ENCODE measurements at regions not wholly inside any gene's neighbourhood (a gene's known extent, or its start where the extent isn't known, plus 50 kb on each side); places are given as distances from the start of the nearest gene placed in this dataset.
"Not testable (repeated sequence)": the region's sequence is repeated elsewhere in the genome, so short reads cannot be mapped to it uniquely, and the experiment has no call there.

DNA sequence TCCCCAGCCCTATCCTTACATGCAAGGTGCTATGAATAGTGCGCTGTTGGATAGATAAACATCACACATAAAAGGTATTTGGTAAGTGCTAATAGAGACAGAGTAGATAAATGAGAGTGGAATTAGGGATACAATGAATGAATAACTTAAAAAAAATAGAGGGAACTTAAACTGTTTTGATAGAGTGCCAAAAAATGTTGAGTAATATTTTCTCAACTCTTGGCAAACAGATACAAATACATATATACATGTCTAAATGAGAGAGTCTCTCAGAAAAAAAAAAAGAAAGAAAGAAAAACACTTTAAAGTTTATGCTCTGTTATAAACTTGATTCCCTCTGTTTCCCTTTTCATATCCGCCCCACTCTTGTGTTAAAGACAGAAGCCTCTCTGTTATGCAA lies 667.4 kb downstream of the ROBO2 start:
- DNase-seq = no peak

DNA sequence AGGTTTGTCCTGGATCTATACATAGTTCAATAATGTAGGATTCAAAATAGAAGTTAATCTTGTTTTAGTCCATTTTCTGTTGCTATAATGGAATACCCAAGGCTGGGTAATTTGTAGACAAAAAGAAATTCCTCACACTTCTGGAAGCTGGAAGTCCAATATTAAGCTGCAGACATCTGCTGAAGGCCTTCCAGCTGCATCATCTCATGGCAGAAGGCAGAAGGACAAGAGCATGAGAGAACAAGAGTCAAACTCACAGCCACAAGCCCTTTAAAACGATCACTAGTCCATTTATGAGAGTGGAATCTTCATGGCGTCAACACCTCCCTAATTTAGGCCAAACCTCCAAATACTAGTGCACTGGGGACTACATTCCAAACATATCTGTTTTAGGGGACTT lies 669.3 kb downstream of the ROBO2 start:
- DNase-seq = no peak

DNA sequence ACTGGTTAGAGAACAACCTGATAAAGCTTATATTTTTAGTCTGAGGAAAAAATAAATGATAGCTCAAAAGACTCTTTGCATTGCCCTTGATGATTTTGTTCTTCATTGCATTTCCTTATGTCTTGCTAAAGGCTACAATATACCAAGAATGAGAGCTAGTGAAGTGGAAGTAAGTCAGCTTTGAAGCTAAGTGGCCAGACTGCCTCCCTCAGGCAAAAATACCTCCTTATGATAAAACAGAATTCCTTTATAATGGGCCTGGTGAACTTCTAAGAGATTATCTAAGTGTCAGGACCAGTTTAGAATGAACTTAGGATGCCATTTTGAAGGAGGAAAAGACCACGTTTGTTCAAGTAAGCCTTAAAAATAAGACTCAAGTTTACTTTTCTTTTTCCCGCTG lies 678.4 kb downstream of the ROBO2 start:
- DNase-seq = no peak

DNA sequence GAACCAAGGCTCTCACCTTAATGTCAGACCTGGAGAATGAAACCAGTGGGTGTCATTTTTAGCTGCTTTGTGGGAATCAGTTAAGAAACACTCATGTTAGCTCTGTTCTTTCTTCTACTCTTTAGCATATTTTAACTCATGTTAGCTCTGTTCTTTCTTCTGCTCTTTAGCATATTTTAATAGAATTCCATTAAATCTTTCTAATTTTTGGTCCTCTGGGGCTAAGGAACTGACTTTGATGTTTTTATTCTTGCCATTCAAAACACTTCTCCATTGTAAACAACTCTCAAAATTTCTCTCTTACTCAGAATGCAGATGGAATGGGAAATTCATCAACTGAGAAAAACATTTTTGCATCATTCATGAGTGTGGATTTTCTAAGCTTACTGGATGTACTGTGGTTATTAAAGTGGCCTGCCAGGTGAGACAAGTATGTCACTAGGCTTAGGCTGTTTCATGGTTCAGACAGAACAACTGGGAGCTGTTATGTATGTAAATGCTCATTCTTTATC lies 680.6 kb downstream of the ROBO2 start:
- DNase-seq = no peak

DNA sequence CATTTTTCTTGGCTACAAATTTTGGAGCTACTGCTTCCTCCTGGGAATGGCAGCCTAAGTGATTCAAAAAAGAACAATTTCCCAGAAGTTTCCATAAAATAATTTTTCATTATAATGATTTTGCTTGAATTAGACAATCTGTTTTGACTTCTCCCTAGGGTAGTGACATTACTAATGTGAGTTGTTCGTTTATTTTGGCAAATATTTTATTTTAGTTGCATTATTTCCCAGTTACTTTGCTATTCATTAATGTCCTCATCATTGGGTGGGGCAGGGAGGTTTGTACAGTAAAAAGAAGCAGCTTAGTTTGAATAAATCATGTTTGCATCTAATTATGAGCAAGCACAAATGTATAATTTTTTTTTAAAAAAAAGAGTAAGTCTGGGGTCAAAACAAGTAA lies 686.6 kb downstream of the ROBO2 start:
- no peak for DNase-seq

DNA sequence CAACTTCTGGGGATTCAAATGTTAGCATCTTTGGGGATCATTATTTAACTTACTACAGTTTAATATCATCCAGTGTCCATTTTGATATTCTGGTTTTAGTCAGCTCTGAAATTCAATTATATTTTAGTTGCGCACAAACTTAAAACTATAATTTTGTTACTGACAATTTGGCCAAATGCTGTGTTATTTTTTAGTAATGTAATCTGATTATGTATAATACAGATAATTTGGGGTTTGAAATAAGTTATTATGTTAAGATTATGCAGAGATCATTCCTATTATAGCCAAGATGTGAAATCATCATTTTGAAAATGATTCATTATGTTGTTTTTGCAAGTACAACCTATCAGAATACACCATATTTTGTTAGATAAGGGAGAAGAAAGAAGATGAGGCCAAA lies 706.1 kb downstream of the ROBO2 start:
- no peak for DNase-seq

DNA sequence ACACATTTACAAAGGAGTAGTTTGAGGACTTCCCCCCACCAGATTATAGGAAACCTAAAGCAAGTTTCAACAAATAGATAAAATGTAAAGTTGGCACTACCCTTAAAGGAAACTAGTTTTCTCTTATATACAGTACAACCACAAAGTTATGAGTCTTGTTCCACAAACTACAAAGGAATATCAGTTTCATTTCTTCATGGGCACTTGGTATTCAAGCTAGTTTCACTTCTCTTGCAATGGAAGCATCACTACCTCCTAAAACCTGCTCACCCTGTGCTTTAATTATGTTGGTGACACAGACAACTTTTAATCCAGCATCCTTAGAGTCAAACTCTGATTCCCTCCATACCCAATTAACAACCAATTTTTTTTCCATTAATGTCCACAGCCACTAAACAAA lies 707.0 kb downstream of the ROBO2 start:
- no peak for DNase-seq

DNA sequence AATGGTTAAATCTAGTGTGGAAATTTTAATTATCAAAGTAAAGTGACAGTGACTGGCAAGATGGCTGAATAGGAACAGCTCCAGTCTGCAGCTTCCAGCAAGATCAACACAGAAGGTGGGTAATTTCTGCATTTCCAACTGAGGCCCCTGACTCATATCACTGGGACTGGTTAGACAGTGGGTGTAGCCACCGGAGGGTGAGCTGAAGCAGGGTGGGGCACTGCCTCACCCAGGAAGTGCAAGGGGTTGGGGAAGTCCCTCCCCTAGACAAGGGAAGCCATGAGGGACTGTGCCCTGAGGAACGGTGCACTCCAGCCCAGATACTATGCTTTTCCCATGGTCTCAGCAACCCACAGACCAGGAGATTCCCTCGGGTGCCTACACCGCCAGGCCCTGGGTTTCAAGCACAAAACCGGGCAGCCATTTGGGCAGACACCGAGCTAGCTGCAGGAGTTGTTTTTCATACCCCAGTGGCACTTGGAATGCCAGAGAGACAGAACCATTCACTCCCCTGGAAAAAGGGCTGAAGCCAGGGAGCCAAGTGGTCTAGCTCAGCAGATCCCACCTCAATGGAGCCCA lies 716.6 kb downstream of the ROBO2 start:
- not testable (repeated sequence) for DNase-seq

DNA sequence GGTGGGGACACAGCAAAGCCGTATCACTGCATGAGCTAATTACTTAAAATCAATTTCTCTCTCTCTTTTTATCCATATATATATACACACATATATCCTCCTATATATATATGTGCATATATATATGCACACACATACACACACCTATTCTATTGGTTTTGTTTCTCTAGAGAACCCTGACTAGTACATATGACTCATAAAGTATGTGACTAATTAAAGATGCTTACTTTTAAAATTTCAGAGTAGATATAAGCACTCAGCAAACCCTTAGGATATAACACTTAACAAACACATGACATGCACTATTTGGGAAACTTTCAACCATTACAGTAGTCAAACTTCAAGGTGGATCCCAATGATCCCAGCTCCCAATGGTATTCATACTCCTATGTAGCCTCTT lies 732.6 kb downstream of the ROBO2 start:
- DNase-seq = no peak

DNA sequence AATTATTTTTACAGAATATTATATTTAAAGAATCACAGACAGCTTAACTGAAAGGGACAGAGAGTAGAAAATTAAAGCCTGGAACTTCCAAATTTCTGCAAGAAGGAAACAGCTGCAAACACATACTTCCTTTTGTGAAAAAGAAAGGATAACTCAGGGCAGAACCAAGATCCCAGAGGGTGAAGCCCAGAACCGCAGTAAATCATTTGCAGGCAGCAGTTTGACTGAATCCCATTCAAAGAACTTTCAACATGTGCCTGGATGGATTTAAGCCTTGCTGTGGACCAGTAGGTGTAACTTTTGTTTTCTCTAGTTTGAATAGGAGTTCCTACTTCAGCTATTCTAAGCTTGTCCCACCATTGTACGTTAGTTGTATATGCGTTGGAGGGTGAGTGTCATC lies 733.2 kb downstream of the ROBO2 start:
- no peak for DNase-seq

DNA sequence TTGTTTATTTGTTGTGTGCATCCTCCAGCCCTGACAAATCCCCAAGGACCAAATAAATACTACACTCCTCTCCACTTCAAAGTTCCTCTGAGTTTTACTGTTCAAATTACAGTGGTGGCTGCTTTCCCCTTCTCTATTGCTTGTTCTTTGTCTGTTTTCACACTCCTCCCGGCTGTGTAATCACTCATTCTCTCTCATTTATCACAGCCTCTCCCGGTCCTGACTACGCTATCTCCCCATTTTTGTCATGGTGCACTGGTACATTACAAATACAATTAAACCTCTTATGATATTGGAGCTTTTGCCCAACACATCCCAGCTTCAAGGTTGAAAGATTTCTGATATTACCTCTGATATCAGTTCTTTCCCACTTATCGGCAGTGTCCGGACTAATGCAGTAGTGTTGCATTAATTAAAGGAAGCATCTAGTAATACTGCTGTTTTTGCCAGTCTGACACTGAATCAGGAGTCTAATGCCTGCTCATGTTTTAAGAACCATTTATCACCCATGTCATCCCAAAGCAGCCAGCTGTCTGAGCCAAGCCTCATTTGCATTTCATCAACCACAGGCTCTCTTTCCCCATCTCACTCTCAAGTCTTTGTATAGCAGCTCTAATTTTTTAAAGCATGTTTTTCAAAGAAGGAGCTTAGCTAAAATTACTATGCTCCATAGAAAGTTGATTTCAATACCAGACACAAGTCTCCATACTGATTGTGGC lies 740.5 kb downstream of the ROBO2 start:
- no peak for DNase-seq

DNA sequence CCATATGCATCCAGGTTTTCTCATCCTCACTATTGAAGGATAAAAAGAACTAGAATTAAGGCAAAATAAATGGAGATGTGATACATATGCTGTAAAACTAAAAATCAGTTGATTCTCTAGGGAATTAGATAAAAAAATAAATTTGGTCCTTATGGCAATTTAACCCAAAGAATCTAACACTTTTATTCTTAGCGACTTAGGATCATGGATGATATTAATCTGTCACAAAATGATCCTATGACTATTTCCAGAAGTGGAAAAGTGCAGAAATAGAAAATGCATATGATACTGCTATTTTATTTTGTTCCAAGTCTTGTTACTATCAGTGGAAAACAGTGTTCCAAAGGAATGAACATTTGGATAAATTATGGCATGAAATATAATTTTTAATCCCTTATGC lies 746.3 kb downstream of the ROBO2 start:
- no peak for DNase-seq

DNA sequence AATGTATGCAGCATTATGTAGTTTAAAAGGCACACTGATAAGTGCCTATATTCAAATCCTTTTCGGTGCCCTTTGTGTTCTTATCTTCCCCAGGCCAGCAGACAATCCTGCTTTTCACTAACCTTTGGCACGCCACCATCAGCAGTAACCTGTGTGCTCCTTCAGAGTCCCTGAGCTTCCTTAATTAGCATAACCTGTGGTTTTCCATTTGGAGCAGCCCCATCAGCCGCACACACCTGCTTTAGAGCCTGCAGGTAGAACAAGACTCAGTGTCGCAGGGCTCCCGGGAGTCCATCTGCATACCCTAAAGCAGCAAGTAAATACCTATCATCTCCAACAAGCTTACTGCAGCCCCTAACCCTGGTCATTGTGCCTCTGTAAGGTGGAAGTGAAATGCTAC lies 755.1 kb downstream of the ROBO2 start:
- no peak for DNase-seq

DNA sequence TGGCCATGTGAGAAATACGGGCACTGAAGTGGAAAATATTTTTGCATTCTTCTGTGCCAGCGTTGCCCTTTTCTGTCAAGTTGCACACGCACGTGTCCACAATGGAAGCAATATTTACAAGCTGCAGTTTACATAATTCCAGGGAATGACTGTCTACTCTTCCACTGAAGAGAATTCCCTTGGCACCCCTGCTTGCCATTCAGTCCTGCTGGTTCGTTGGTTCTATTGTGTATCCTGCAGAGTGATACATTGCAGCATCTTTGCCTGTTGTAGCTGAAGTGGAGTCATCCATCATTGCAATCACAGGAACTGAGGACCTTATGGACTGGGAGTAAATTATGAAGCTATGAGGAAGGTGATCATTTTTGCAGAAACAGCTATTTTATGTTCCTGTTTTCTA lies 759.4 kb downstream of the ROBO2 start:
- DNase-seq = no peak

DNA sequence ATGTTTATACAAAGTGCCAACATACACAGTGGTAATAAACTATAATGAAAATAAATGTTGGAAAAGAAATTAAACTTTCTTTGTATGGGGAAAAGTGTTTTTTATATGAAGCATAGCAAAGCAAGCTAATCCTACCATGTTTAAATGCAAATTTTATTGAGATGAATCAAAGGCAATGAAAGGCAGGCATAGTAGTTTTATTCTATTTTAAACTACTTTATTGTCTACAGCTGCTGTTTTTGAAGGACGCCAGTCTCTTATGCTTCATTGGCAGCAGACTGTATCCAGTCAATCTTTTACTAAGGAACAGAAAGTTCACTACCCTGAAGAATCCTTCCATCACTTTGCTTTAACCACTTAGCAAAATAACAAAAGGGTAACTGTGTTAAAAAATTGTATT lies 761.0 kb downstream of the ROBO2 start:
- DNase-seq = no peak

DNA sequence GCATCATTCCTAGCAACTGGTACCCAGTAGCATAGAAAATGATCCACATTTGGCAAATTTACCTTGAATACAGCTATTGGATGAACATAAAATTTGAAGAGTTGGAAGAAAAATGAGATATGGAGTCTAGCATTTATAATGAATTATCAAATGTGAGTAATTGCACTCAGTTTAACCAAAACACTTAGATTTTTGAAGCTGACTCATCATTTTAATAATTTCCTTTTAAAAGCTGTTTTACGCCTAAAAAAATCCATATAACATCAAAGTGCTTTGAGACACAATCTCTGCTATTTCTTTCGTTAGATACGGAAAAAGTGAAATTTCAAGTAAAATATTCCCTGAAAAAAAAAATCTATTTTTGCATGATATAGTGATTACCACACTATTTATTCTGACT lies 767.4 kb downstream of the ROBO2 start:
- DNase-seq = no peak

DNA sequence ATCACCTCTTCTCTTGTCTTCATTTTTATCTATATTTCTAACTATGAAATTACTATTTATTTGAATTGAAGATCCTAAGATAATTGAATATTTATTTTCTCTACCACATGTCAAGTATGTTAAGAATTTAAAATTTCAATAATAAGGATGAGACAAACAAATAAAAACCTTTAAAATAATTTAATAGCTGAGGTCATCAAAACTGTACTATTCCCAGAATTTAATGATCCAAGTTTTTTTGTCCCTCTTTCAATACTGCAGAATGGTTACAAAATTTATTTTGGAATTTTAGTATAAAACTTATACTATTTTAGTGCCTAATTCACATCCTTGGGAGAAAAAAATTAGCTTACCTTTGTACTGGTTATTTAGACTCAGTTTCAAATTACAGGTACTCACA lies 774.9 kb downstream of the ROBO2 start:
- DNase-seq = no peak

DNA sequence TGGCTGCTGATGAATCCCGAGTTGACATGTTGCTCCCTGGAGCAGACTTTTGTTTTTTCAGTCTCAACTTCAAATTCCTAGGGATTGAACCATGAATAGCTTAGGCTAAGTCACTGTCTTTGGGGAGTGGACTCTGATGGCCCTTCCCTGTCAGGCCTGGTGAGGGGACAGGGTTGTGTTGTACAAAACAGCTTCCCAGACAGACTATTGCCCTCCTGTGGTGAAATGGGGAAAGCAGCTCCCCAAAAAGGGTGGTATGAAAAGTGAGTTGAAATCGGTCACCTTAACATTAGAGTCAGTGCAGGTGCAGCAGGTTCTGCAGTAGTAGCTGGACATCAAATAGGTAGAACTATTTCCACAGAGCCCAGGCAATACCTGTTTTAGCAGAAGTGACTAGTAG lies 775.6 kb downstream of the ROBO2 start:
- DNase-seq = no peak

DNA sequence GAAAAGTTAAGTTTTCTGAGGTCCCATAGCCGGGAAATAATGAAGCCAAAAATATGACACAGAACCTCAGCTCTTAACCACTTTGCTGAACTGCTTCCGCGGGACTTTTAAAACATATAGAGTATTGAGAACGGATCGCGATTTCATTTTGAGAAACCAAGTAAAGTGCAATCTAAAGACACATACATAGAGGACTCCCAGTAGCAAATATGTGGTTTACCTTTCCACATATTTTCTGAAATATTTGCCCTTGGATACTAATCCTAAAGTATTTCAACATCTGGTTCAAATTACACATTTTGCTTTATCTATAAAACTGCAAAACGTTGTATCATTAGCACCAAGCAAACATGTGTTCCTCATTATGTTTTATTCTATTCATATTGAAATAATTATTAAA lies 776.5 kb downstream of the ROBO2 start:
- no peak for DNase-seq

DNA sequence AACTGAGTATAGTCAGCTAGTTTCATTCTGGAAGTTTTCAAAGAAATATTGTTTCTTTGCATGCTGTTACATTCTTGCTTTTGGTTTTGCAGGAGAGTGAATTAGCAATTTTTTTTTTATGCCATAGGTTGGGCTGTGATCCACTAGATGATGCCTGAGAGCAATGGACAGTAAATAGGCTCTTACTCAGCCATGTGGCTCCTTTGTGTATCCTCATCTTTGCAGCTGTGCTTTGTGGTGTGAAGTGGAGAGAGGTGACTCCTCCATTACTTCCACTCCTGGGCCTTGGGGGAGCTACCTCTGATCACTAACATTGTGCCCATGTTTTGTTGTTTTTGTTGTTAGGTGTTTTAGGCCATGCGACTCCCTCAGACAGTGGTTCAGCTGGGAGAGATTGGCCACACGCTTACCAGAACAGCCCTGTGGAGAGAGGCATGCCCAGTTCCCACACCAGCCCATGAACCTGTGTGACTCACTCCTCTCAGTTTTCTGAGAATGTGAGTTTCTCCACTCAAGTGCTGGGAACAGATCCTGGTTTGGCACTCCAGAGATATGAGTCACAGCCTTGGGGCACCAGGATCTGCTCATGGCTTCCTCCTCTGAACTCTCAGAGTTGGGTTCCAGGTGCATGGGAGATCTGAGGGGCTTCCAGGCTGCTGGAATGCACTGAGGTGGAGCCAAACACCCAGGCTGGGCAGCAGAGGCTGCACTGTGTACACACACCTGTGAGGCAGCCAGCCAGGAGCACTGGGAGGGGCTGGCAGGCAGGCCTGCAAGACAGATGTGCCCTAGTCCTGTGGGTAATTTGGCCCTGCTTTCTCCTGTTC lies 785.3 kb downstream of the ROBO2 start:
- DNase-seq = no peak

DNA sequence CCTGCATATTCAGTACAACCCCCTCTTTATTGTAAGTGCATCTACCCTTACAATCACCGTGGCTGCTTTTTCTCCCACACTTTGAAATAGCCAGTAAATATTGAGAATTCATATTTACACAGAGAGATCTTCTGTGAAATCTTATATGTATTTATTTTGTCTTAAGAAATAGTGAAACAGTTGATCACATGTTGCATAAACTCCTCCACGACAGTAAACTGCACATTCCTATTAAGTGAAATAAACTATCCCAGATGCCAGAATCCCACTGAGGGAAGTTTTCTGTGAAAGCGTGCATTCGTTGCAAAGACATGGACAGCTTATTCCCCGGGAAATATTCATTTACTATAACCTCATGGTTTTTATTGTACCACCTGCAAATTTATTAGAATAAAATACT lies 796.0 kb downstream of the ROBO2 start:
- no peak for DNase-seq

DNA sequence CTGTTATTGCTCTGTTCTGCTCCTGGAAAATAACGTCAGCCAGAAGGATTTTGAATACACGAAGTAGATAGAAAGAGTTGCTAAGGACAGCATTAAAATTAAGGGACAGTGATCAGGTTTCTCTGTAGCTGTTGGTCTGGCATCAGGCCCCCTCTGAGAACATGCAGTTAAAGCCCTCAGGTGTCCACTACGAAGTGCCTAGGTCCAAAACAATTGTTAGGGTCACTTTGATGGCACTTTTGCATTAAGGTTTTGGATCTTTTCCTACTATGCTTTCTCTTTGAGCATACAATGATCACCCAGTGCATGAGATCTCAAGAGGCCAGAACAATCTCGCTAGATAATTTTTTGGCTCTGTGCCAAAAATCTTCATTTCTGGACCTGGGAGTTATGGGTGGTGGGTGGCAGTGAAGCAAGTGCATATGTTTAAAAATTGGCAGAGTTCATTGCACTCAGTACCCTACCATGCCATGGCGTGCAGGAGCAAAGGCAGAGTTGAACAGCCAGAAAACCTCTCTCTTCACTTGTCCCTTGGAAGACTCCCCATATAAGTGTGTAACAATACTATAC lies 797.6 kb downstream of the ROBO2 start:
- DNase-seq = no peak

DNA sequence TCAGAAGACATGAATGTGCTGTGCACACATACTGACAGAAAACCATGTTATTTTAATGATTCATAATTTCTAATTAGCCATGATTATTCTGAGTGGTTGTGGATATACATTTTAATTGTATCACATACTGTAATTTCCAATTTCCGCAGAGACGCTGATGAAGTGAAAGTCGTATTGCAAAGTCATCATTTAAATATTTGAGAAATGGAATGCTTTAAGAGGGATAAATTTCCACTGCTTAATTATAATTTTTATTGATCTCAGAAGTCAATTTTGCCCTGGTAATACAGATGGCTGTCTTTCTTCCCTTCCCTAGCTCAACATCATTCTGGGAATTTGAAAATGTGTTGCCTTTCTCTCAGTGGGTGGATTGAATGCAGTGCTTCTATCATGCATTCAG lies 819.3 kb downstream of the ROBO2 start:
- no peak for DNase-seq

DNA sequence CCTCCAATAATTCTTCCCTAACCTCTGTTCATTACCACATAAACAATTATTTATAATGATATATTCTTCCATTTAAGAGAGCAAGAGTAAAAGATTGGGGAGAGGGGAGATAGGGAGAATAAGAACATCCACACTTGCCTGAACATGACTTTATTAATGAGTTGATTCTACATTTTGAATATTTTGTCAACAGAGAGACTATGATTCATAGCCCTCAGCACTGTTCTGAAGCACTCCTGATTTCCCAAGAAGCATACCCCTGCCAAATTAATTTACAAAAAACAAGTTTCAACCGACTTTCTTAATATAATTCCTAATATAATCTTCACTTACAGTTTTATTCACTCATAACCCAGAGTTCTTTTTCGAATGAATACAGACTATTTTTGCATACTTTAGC lies 828.8 kb downstream of the ROBO2 start:
- DNase-seq = no peak
